GM10847 (cell line): ENCODE measurements at regions not wholly inside any gene's neighbourhood (a gene's known extent, or its start where the extent isn't known, plus 50 kb on each side); places are given as distances from the start of the nearest gene placed in this dataset.

Source experiments
- POLR2A ChIP-seq: IDR thresholded peaks from 2 replicates; pipeline ENCODE4 v1.6.1; 2011; ENCODE audit not compliant: insufficient read length; ENCODE audit errors: extremely low read depth

DNA sequence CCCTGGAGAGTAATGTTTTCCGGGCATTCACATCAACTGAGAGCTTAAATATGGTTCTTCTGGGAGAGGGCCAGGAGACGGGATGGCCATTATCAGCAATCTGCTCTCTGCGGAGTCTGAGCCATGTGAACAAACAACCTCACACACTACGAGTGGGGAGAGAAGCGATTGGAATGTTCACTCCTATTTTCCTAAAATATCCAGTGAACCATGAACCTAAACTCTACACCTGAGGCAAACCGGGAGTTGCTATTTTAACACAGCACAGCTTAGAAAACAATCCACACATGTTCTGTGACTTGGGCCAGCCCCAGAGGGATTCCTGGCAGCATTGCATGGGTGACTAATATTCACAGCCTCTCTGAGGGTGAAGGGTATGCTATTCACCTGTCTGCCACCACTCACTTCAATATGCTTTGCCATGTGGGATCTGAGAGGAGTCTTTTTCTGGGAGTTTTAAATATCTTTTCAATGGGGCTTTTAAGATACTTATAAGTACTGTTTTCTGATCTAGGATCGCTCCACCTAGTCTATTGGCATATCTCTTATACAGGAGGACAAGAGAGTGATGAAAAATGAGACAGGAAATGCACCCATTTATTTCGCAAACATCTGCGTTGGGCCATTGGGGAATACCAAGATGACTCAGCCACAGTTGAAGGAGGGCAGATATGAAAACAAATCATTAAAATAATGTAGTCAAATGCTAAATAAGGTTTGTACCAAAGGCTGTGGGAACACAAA is 72.6 kb upstream of the SERP2 start:
- no peak for TF ChIP-seq POLR2A

DNA sequence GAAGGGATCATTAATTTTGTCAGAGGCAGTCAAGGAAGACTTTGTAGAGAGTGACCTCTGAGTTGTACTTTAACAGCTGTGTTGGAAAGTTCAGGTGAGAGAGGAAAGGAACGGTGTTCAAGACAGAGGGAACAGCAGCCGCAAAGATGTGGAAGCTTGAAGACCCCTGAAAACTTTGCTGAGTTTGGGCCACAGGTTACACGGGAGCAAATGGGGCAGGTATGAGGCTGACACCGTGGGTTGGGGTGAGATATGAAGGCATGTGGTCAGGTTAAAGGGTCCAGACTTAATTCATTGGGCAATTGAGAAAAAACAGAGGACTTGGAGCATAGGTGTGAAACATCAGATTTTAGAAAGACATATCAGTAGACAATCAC is 72.0 kb upstream of the SERP2 start:
- no peak for TF ChIP-seq POLR2A

DNA sequence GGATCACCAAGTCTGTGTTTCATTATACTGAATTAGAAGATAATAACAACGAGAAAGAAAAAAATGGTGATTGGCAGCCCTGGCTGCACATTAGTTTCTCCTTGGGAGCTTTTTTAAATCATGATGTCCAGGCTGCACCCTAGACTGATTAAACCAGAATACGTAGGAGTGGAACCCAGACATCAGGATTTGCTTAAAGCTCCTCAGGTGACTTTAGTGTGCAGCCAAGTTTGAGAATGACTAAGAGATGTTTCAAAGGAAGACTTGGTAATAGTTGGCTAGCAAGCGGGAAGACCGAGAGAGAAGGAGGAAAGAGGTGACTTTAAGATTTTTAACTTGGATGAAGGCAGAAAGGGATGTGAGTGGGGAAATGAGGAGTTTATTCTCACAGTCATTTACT is 71.4 kb upstream of the SERP2 start:
- TF ChIP-seq POLR2A = no peak

DNA sequence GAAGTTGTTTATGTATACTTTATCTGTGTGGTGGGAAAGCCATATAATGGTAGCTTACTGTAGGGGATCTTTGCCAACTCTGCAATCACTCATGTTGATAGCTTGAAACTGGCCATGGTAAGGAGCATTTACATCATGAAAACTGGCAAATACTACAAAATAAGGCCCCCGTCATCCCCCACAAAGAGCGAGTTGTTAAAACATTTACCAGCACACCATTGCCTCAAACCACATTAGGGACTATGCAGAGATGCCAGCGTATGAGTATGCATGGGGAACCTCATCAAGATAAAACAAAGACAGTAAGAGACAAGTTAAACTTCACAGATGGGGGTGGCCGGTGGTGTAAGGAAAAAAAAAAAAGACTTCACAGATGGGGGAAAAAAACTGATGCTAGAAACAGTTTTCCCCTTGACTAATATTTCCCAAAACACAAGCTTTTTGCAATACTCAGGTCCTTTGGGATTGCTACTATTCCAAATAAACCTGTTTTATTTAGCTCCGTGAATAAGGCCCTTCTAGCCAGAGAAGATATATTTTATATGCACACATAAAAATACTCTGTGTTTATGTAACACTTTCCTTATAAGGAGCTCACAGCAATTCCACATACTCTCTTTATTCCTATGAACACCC is 70.6 kb upstream of the SERP2 start:
- TF ChIP-seq POLR2A = no peak

DNA sequence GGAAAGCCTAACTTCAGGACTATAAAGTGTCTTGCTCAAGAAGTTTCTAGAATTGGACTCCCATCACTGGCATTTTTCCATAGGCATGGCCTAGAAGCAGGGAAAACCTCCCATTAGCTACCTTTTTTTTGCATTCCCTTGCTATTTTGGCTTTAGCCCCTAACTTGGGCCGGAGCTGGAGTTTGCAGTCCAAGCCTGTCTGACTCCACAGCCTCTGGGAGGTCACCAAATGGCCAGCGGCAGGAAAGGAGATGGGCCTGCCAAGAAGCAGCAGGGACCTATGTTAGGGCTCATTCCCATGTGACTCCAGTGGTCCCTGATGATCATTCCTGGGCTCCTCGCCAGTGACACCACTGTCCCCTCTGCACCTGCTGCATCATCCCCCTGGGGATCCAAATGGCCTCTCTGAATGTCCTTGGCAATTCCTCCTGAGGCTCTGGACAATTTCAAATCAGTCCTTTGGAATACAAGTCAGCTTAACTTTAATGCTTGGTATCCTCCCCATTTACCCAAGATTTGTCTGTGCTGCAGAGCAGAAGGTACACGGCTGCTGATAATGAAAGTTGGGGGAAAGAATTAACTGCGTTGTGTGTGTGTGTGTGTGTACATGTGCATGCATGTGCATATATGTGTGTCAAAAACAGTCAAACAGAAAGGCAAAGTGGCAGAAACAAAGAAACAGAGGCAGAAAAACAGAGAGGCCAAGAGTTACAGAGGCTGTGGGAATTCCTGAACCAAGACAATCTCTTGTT is 69.8 kb upstream of the SERP2 start:
- TF ChIP-seq POLR2A = no peak

DNA sequence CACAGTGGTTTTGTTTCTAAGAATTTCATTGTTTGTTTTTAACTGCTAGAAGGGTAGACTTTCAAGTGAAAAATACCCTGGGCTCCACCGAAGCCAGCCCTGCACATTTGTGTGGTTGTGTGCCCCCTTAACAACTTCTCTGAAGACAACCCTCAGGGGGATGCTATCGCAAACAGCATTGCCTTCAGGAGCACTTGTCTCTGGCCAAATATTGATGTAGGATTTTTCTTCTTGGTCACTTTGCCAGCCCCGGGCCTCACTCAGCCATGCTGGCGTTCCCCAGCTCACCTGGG is 69.2 kb upstream of the SERP2 start:
- TF ChIP-seq POLR2A = no peak

DNA sequence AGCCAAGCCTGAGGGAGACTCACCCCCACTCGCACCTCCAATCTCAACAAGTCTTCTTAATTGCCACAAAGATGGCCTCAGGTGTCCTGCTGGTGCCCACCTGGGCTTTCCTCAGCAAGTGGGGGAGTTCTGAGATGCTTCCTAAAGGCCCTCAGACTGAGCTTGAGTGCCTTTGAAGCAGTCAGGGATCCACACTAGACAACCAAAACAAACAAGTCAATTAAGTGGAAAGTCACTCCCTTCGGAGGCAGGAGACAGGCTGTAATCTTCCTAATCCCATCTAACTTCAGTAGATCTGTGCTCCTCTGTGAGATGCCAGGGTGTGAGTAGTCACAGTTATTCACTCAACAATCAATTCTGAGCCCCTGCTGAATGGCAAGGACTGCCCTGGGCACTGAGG is 68.3 kb upstream of the SERP2 start:
- no peak for TF ChIP-seq POLR2A

DNA sequence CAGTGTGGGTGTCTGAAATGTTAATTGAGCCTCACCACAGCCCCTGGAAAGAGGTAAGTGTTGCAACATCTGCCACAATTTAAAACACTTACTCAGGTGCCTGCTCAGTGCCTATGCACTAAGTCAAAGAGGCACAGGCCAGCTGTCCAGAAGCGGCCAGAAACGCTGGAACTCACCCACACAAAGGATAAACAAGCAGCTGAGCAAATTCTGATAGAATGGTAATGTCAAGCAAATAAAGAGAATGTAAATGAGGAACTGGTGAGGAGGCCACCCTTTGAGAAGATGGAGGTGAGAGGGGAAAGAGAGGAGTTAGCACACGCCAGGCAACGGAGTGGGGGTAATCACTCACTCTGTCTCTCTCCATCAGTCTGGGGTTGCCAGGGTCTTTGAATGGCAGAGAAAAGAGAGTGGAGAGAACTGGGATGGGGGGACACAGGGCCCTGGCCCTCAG is 67.7 kb upstream of the SERP2 start:
- no peak for TF ChIP-seq POLR2A

DNA sequence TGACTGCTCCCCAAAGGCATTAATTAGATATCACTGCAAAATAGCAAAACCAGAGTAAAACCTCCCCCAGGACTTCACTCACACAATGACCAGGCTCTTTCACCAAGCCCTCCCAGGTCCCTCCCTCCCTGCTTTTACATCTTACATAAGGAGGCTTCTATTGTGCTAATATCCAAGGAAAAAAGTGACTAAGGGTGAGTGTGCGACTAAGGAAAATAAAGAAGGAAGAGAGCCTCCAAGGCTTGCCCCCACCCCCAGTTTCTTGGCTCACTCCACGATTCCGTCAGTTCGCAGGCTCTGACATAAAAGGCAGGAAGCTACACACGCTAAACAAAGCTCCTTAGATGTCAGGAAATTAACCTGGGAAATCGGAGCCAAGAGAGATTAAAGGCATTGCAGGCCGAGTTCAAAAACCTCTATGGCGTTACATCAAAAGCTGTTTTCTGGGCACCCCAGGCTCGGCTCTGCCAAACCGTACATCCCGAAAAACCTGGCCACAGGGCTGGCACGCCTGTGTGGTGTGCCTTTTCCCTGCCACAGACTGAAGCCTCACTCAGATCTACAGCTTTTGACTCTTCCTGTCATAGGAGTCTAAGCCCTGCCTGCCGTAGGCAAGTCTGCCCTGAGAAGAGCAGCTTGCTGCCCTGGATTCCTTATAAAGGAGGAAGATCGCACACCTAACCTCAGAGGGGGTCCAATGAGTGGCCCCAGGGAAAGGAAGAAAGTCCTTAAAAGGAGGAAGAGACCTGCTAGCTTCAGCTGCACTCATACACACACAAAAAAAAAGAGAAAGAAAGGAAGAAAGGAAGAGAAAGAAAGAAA is 67.0 kb upstream of the SERP2 start:
- no peak for TF ChIP-seq POLR2A

DNA sequence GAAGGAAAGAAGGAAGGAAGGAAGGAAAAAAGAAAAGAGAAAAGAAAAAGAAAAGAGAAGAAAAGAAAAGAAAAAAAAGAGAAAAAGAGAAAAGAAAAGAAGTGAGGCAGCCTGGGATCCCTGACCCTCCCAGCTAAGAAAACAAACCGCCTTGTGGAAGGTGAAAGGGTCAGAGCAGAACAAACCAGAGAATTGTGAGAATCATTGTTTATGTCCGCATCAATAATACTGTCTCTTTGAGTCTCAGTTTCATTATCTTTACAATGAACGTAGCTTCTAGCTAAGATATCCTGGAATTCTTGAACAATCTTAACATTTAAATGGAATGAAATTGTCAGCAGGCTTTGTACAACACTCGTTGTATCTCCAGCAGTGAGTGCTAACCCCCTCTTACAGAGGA is 66.4 kb upstream of the SERP2 start:
- no peak for TF ChIP-seq POLR2A

DNA sequence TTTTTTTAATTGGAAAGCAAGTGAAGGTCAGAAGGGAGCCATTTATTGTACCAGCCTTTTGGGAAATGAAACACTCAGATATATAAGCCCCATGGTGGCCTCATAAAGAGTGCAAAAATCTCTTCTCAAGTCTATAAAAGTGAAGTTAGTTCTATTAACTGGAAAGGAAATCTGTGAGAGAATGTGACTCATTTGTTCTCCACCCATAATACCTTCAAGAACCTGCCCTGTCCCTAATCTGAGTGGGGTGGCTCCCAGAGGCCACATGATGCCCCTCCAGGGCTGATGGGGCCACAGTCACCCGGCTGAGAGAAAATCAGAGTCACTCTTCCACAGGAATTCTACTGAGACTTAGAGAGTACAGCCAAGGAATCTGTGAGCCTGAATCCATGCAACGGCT is 65.8 kb upstream of the SERP2 start:
- no peak for TF ChIP-seq POLR2A

DNA sequence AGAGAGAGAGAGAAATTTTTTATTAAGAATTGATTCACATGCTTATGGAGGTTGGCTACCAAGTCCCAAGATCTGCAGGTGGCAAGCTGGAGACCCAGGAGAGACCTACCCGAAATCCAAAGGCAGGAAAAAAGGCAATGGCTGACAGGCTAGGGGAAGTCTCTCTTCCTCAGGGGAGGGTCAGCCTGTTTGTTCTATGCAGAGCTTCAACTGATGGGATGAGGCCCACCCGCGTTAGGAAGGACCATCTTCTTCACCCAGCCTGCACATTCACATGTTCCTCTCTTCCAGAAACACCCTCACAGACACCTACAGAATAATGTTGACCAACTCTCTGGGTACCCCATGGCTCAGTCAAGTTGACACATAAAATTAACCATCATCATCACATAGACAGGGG is 65.3 kb upstream of the SERP2 start:
- TF ChIP-seq POLR2A = no peak

DNA sequence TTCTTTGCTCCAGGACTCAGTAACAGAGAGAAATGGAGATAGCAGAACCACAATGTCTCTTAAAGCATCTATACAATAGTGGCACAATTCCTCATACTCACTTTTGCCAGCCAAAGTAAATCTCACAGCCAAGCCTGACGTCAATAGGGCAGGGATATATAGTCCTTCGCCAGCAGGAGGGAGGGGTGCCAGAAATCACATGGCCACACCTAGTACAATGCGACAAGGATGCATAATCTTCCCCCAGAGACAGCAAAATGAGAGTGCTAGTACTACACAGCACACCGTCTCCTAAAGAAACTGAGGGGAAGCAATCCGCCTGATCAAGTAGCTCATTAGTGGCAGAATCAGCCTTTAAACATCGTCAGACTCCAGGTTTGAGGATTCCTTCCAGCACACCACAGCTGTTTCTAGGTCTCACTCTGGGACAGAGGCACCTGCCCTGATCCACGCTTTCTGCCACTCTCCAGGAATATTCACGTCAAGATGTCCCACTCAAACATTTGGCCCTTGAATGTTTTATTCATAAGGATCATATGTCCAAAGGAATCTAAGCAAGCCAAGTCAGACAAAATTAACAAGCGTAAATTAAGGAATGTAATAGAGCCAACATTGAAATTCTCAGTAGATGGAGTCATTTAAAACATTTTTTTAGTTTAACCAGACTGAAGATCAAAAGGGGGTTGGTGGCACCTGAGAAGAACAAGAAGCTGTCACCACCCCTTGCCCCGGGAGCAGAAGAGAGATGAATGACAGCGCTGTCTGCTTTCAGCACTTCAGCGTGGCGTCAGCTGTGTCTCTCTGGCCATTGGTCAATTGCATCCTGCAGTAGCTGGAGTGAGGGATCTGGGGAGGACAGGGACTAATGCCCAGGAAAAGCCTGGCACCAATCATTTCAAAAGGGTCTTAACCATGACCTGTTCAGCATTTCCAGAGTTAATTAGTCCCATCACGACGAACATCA is 63.5 kb upstream of the SERP2 start:
- TF ChIP-seq POLR2A = no peak

DNA sequence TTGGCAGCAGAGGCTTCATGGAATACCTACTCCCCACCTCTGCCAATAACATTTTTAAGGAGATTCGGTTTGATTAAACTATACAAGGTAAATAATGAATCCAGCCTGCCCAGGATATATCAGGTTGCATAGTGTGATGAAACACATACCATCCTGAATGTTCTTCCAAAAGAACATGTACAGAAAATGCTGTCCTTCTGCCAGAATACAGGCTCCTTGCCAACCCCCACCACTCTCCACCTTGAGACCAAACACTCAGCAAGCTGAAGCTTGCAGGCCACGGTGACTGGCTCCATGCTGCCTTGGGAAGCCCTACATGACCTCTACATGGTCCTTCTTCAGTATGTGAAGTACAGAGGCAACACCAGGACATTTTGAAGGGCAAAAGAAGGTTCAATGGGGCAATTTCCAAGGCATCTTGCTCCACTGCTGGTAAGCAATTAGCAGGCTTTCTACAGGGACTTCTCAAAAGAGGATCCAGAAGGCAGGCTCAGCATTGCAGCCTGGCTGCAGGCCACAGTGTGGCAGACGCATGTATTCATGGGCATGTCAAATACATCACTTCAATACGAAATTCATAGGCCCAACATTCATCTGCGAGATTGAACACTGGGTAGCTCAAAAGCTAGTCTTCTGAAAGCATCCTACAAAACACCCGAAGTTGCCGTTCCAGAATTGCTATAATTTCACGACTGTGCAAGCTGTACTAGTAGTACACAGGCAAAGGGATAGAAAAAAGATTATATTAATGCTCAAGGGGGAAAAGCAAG is 62.4 kb upstream of the SERP2 start:
- TF ChIP-seq POLR2A = no peak

DNA sequence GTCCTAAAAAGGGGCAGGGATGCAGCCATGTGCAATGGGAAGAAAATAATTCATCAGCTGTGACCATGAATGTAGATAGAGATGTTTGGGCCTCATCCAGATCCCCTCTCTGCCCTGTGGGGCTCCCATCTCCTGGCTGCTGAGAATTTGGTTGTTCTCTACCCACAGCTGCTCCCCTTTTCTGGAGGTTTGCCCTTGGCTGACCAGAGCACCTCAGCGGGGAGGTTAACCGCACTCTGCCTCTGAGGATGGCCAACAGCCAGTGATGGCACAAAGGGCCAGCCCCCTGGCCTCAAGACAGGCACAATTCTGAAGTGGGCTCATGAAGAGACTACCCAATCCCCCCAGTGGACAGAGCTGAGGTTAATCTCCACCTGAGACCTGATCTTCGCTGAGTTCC is 61.5 kb upstream of the SERP2 start:
- no peak for TF ChIP-seq POLR2A
